Fibroblast of mammary gland (primary cell): ENCODE measurements at regions not wholly inside any gene's neighbourhood (a gene's known extent, or its start where the extent isn't known, plus 50 kb on each side); places are given as distances from the start of the nearest gene placed in this dataset.

Experiments used
- DNase-seq: peaks from one replicate; pipeline ENCODE4 v3.0.0-alpha.2; 2010; ENCODE audit warnings: low read depth
- H3K4me3 ChIP-seq: 2 replicates; pipeline ENCODE4 v1.5.1; 2011; ENCODE audit warnings: low read depth, mild to moderate bottlenecking, low read length, moderate library complexity; ENCODE audit not compliant: control insufficient read depth
- CTCF ChIP-seq: conservative IDR thresholded peaks from 2 replicates; pipeline ENCODE4 v1.5.1; 2011; ENCODE audit warnings: low read depth, low read length, inconsistent platforms; ENCODE audit not compliant: control insufficient read depth, insufficient read depth

GRCh38 chr4:187606581-187606980 lies 389.0 kb upstream of the ZFP42 start:
- peak; percentile 90 for TF ChIP-seq CTCF
- peak; percentile 73 for DNase-seq
- no peak overlapping the region for H3K4me3 ChIP-seq

GRCh38 chr4:187608001-187608421 lies 387.6 kb upstream of the ZFP42 start:
- DNase-seq: peak; percentile 51
- no peak for TF ChIP-seq CTCF

GRCh38 chr4:187612301-187612700 lies 383.3 kb upstream of the ZFP42 start:
- H3K4me3 ChIP-seq: no peak overlapping the region
- no peak for TF ChIP-seq CTCF
- peak; percentile 49 for DNase-seq

More at GRCh38 chr4:187608001-187608421, 387.6 kb upstream of the ZFP42 start:
- no peak overlapping the region for H3K4me3 ChIP-seq

- H3K4me3 ChIP-seq: no peak overlapping the region
- DNase-seq: no peak
- no peak for TF ChIP-seq CTCF
These were observed 382.3 kb upstream of the ZFP42 start for GRCh38 chr4:187613089-187613839.

GRCh38 chr4:187615972-187616371 lies 379.6 kb upstream of the ZFP42 start:
- DNase-seq: no peak

GRCh38 chr4:187617113-187617512 lies 378.5 kb upstream of the ZFP42 start:
- DNase-seq: peak; percentile 10
- TF ChIP-seq CTCF: no peak
- no peak overlapping the region for H3K4me3 ChIP-seq

More at GRCh38 chr4:187615972-187616371, 379.6 kb upstream of the ZFP42 start:
- no peak for TF ChIP-seq CTCF
- no peak overlapping the region for H3K4me3 ChIP-seq
